ENCODE measurements at regions not wholly inside any gene's neighbourhood (a gene's known extent, or its start where the extent isn't known, plus 50 kb on each side); places are given as distances from the start of the nearest gene placed in this dataset.

- no peak for TF ChIP-seq POLR2AphosphoS5 (IDR thresholded peaks at IDR 0.05; ENCODE audit: borderline replicate concordance, low read depth, low read length)
- TF ChIP-seq EZH2 (IDR thresholded peaks at IDR 0.05) = no peak
Observed at GRCh38 chr2:138209009-138209408, 244.7 kb downstream of the HNMT start.

All from SK-N-MC (cell line).